WTC11 (cell line): ENCODE measurements at regions not wholly inside any gene's neighbourhood (a gene's known extent, or its start where the extent isn't known, plus 50 kb on each side); places are given as distances from the start of the nearest gene placed in this dataset.
A peak's percentile ranks its signal among the peaks of the same experiment; 100 is the strongest.

Experiments
- ATAC-seq: fragments of 200-7000 bp; cut with Tn5 transposase; 2 replicates; pipeline ENCODE4 v1.10.0; 2021; ENCODE audit warnings: mild to moderate bottlenecking, moderate library complexity
- CTCF ChIA-PET: fragments of 300-600 bp; sonication (Branson Sonifier 250); formaldehyde crosslinking; loops from one replicate; lab custom pipeline; 2021; ENCODE audit warnings: antibody characterized with exemption; lab: Charles Lee
- POLR2A ChIA-PET: fragments of 350-600 bp; sonication (Branson Sonifier 250); formaldehyde crosslinking; loops from one replicate; lab custom pipeline; 2021; ENCODE audit warnings: antibody characterized with exemption; lab: Charles Lee
- DNase-seq: peaks from one replicate; pipeline ENCODE4 v3.0.0; 2021; ENCODE audit warnings: low spot score
- H3K27ac Mint-ChIP-seq: 2 replicates; pipeline ENCODE4 v1.8.0; 2021; ENCODE audit warnings: mixed read lengths
- H3K27me3 Mint-ChIP-seq: 2 replicates; pipeline ENCODE4 v1.8.0; 2021; ENCODE audit warnings: low read depth, mild to moderate bottlenecking, moderate library complexity, mixed read lengths
- H3K36me3 Mint-ChIP-seq: 2 replicates; pipeline ENCODE4 v1.8.0; 2021; ENCODE audit warnings: mixed read lengths
- H3K4me1 Mint-ChIP-seq: 2 replicates; pipeline ENCODE4 v1.8.0; 2022; ENCODE audit warnings: mixed read lengths
- H3K4me3 Mint-ChIP-seq: 2 replicates; pipeline ENCODE4 v1.8.0; 2021; ENCODE audit warnings: mild to moderate bottlenecking, moderate library complexity, mixed read lengths
- H3K9me3 Mint-ChIP-seq: 2 replicates; pipeline ENCODE4 v1.8.0; 2021; ENCODE audit warnings: mixed read lengths
- CREB1 ChIP-seq: sonication (generic); formaldehyde crosslinking; IDR thresholded peaks from 2 replicates; pipeline ENCODE4 v1.8.0; 2023; ENCODE audit warnings: mild to moderate bottlenecking, missing genetic modification reagents
- E2F1 ChIP-seq: sonication (generic); formaldehyde crosslinking; IDR thresholded peaks from 2 replicates; pipeline ENCODE4 v1.8.0; 2022; ENCODE audit warnings: mild to moderate bottlenecking, missing genetic modification reagents
- EMX1 ChIP-seq: fragments of 250-450 bp; sonication (Bioruptor Pico); IDR thresholded peaks from 2 replicates; pipeline ENCODE4 v1.8.0; 2021; ENCODE audit warnings: mild to moderate bottlenecking
- GABPB1 ChIP-seq: sonication (generic); formaldehyde crosslinking; IDR thresholded peaks from 2 replicates; pipeline ENCODE4 v1.8.1; 2023; ENCODE audit warnings: mild to moderate bottlenecking, missing genetic modification reagents
- GRHL2 ChIP-seq: fragments of 250-450 bp; sonication (Bioruptor Pico); IDR thresholded peaks from 2 replicates; pipeline ENCODE4 v1.8.0; 2022; ENCODE audit warnings: mild to moderate bottlenecking, moderate library complexity; ENCODE audit not compliant: insufficient replicate concordance, severe bottlenecking
- GTF2I ChIP-seq: fragments of 250-450 bp; sonication (Bioruptor Pico); conservative IDR thresholded peaks from 2 replicates; pipeline ENCODE4 v1.4.0; 2021; ENCODE audit warnings: mild to moderate bottlenecking
- JUN ChIP-seq: sonication (generic); formaldehyde crosslinking; IDR thresholded peaks from 2 replicates; pipeline ENCODE4 v1.8.0; 2023; ENCODE audit warnings: mild to moderate bottlenecking, missing genetic modification reagents
- RELA ChIP-seq: sonication (generic); formaldehyde crosslinking; IDR thresholded peaks from 2 replicates; pipeline ENCODE4 v1.8.1; 2022; ENCODE audit warnings: missing genetic modification reagents, mild to moderate bottlenecking, borderline replicate concordance
- SP1 ChIP-seq: sonication (generic); formaldehyde crosslinking; conservative IDR thresholded peaks from 2 replicates; pipeline ENCODE4 v1.8.1; 2022; ENCODE audit warnings: missing genetic modification reagents
- TEAD1 ChIP-seq: sonication (generic); formaldehyde crosslinking; IDR thresholded peaks from 2 replicates; pipeline ENCODE4 v1.8.0; 2022; ENCODE audit warnings: mild to moderate bottlenecking, missing genetic modification reagents
- ZNF232 ChIP-seq: sonication (generic); formaldehyde crosslinking; IDR thresholded peaks from 2 replicates; pipeline ENCODE4 v1.8.0; 2022; ENCODE audit warnings: mild to moderate bottlenecking, missing genetic modification reagents
- ZNF281 ChIP-seq: sonication (generic); formaldehyde crosslinking; IDR thresholded peaks from 2 replicates; pipeline ENCODE4 v1.8.0; 2023; ENCODE audit warnings: mild to moderate bottlenecking, missing genetic modification reagents
- ZNF396 ChIP-seq: fragments of 250-450 bp; sonication (Bioruptor Pico); IDR thresholded peaks from 2 replicates; pipeline ENCODE4 v1.8.0; 2021; ENCODE audit warnings: mild to moderate bottlenecking, moderate library complexity, borderline replicate concordance
- ZNF671 ChIP-seq: fragments of 250-450 bp; sonication (Bioruptor Pico); IDR thresholded peaks from 2 replicates; pipeline ENCODE4 v1.8.0; 2021; ENCODE audit warnings: mild to moderate bottlenecking
- TF ChIP-seq, protein P1 (sequence below): fragments of 250-450 bp; sonication (Bioruptor Pico); conservative IDR thresholded peaks from 2 replicates; pipeline ENCODE4 v1.9.0; 2021; ENCODE audit warnings: mild to moderate bottlenecking
- TF ChIP-seq, protein P2 (sequence below): sonication (generic); formaldehyde crosslinking; IDR thresholded peaks from 2 replicates; pipeline ENCODE4 v1.8.1; 2023; ENCODE audit warnings: mild to moderate bottlenecking, missing genetic modification reagents, borderline replicate concordance

GRCh38 chr2:189300916-189301315, 121.4 kb upstream of the COL5A2 start:
- no peak overlapping the region for H3K27ac Mint-ChIP-seq
- no peak for ATAC-seq
- ChIA-PET POLR2A (no interaction called here), CTCF (no interaction called here)
- DNase-seq: no peak
- H3K4me1 Mint-ChIP-seq: 0 out of 2 replicates have a peak, but pooled peaks cover 3% of the 10 kb centered on the region
- TF ChIP-seq ZNF232 (CRISPR knock-in tag) (no peak), TEAD1 (CRISPR knock-in tag) (no peak), JUN (CRISPR knock-in tag) (no peak), ZNF281 (no peak), RELA (CRISPR knock-in tag) (no peak), SP1 (CRISPR knock-in tag) (no peak), GRHL2 (CRISPR knock-in tag) (no peak), EMX1 (no peak), GABPB1 (CRISPR knock-in tag) (no peak), ZNF396 (no peak), GTF2I (CRISPR knock-in tag) (no peak), CREB1 (no peak), E2F1 (CRISPR knock-in tag) (no peak)
- TF ChIP-seq, protein P1, sequence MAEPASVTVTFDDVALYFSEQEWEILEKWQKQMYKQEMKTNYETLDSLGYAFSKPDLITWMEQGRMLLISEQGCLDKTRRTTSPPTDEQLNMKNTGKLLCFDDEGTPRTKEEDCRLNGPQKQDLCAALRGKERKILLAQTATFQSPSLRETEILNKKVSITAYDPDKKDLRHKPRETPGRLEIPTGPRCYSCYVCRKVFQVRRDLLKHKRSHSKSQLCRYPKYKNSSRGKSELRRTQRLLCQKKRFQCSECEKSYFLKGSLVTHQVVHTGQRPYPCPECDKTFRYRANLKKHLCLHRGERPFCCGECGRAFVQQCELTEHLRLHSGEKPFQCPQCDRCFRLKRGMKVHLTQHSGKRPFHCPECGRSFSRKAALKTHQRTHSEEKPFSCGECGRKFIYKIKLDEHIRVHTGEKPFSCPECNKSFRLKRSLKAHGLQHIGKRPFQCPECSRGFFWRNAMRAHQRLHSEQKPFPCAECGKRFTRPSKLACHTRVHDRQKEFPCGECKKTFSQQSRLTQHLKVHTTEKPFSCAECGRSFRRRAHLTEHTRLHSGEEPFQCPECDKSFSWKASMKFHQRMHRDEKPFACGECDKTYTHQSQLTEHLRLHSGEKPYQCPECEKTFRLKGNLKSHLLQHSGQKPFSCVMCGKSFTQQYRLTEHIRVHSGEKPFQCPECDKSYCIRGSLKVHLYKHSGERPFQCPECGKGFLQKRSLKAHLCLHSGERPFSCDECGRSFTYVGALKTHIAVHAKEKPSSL (CRISPR knock-in tag): no peak
- TF ChIP-seq, protein P2, sequence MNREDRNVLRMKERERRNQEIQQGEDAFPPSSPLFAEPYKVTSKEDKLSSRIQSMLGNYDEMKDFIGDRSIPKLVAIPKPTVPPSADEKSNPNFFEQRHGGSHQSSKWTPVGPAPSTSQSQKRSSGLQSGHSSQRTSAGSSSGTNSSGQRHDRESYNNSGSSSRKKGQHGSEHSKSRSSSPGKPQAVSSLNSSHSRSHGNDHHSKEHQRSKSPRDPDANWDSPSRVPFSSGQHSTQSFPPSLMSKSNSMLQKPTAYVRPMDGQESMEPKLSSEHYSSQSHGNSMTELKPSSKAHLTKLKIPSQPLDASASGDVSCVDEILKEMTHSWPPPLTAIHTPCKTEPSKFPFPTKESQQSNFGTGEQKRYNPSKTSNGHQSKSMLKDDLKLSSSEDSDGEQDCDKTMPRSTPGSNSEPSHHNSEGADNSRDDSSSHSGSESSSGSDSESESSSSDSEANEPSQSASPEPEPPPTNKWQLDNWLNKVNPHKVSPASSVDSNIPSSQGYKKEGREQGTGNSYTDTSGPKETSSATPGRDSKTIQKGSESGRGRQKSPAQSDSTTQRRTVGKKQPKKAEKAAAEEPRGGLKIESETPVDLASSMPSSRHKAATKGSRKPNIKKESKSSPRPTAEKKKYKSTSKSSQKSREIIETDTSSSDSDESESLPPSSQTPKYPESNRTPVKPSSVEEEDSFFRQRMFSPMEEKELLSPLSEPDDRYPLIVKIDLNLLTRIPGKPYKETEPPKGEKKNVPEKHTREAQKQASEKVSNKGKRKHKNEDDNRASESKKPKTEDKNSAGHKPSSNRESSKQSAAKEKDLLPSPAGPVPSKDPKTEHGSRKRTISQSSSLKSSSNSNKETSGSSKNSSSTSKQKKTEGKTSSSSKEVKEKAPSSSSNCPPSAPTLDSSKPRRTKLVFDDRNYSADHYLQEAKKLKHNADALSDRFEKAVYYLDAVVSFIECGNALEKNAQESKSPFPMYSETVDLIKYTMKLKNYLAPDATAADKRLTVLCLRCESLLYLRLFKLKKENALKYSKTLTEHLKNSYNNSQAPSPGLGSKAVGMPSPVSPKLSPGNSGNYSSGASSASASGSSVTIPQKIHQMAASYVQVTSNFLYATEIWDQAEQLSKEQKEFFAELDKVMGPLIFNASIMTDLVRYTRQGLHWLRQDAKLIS (CRISPR knock-in tag): no peak
- H3K4me3 Mint-ChIP-seq: no peak overlapping the region
- H3K9me3 Mint-ChIP-seq: no peaks in the 10 kb centered on the region
- H3K36me3 Mint-ChIP-seq: no peaks in the 10 kb centered on the region
- H3K27me3 Mint-ChIP-seq: no peaks in the 10 kb centered on the region

GRCh38 chr2:189302274-189302948, 122.8 kb upstream of the COL5A2 start:
- no peak for DNase-seq
- no peak overlapping the region for H3K4me3 Mint-ChIP-seq
- peak; percentile 69 for TF ChIP-seq GABPB1 (CRISPR knock-in tag)
- no peak for TF ChIP-seq EMX1
- no peak for TF ChIP-seq JUN (CRISPR knock-in tag)
- no peak for TF ChIP-seq ZNF671 (CRISPR knock-in tag)
- TF ChIP-seq, all 79 proteins: peak for 1
- POLR2A ChIA-PET: interaction anchor here (0.5 kb wide), 1 partner anchor 73 kb away, joined by 3 read pairs; no protein-coding TSS in a partner anchor
- no peak for ATAC-seq
- no peaks in the 10 kb centered on the region for H3K9me3 Mint-ChIP-seq
- CTCF ChIA-PET: no interaction called here
- H3K36me3 Mint-ChIP-seq: no peaks in the 10 kb centered on the region
- no peak overlapping the region for H3K27ac Mint-ChIP-seq
- 0 out of 2 replicates have a peak, but pooled peaks cover 3% of the 10 kb centered on the region for H3K4me1 Mint-ChIP-seq
- no peaks in the 10 kb centered on the region for H3K27me3 Mint-ChIP-seq
